Smooth muscle cell (in vitro differentiated cells): ENCODE measurements at regions not wholly inside any gene's neighbourhood (a gene's known extent, or its start where the extent isn't known, plus 50 kb on each side); places are given as distances from the start of the nearest gene placed in this dataset.

Source experiments
- DNase-seq: peaks from one replicate; lab custom pipeline; 2025; ENCODE audit not compliant: unreplicated experiment; lab: John Stamatoyannopoulos, UW
- H2AFZ ChIP-seq: fragments of 200-600 bp; sonication (generic); 2 replicates; pipeline ENCODE4 v1.6.0; 2016; ENCODE audit warnings: antibody characterized with exemption, low read depth, mild to moderate bottlenecking
- H3F3A ChIP-seq: fragments of 200-600 bp; sonication (generic); 2 replicates; pipeline ENCODE4 v1.6.0; 2017; ENCODE audit warnings: antibody characterized with exemption, low read depth
- H3K27ac ChIP-seq: fragments of 200-600 bp; sonication (generic); 2 replicates; pipeline ENCODE4 v1.5.1; 2016; ENCODE audit warnings: low read depth, mild to moderate bottlenecking
- H3K27me3 ChIP-seq: fragments of 200-600 bp; sonication (generic); 2 replicates; pipeline ENCODE4 v1.6.1; 2016; ENCODE audit warnings: low read depth, mild to moderate bottlenecking
- H3K36me3 ChIP-seq: fragments of 200-600 bp; sonication (generic); 2 replicates; pipeline ENCODE4 v1.5.1; 2016; ENCODE audit warnings: low read depth
- H3K4me1 ChIP-seq: fragments of 200-600 bp; sonication (generic); 2 replicates; pipeline ENCODE4 v1.5.1; 2016; ENCODE audit warnings: low read depth
- H3K4me2 ChIP-seq: fragments of 200-600 bp; sonication (generic); 2 replicates; pipeline ENCODE4 v1.6.0; 2016; ENCODE audit warnings: mild to moderate bottlenecking
- H3K4me3 ChIP-seq: fragments of 200-600 bp; sonication (generic); 2 replicates; pipeline ENCODE4 v1.5.1; 2016; ENCODE audit warnings: mild to moderate bottlenecking
- H3K79me2 ChIP-seq: fragments of 200-600 bp; sonication (generic); 2 replicates; pipeline ENCODE4 v1.6.0; 2016; ENCODE audit warnings: low read depth, mild to moderate bottlenecking
- H3K9ac ChIP-seq: fragments of 200-600 bp; sonication (generic); 2 replicates; pipeline ENCODE4 v1.6.0; 2016; ENCODE audit warnings: low read depth
- H3K9me3 ChIP-seq: fragments of 200-600 bp; sonication (generic); replicated peaks from 2 replicates; pipeline ENCODE4 v1.5.1; 2016; ENCODE audit warnings: low read depth
- H4K20me1 ChIP-seq: fragments of 200-600 bp; sonication (generic); 2 replicates; pipeline ENCODE4 v1.6.0; 2016; ENCODE audit warnings: low read depth
- WGBS: methylation state at CpG from one replicate; pipeline ENCODE4 v1.1.7; 2016; ENCODE audit warnings: low lambda C conversion rate; 5-methylcytosine and 5-hydroxymethylcytosine counted together
- TF ChIP-seq, protein P1 (sequence below): fragments of 200-600 bp; sonication (generic); IDR thresholded peaks from 2 replicates; pipeline ENCODE4 v1.5.1; 2017; ENCODE audit warnings: borderline replicate concordance, mild to moderate bottlenecking, antibody characterized with exemption; ENCODE audit not compliant: insufficient read depth, poor library complexity, severe bottlenecking

DNA sequence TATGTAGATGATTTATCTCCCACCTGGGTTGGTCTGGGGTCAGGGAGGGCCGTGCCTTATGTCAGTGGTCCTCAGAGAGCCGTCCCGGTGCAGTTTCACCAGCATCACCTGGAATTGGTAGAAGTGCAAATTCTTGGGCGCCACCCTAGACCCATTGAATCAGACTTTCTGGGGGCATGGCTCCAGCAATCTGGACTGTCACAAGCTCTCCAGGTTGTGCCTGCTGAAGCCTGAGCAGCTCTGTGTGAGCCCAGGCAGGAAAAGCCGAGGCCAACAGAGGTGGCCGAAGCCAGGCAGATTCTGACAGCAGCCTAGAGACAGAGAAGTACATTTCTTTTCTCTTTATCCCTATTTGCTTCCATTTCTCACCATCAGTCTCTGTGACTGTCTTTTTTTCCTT is 98.4 kb upstream of the SEC11C start:
- Histone ChIP-seq H3K27ac (no peak overlapping the region), H4K20me1 (no peaks in the 10 kb centered on the region)
- 74% methylated on average over 6 of the region's 6 CpGs for WGBS

GRCh38 chr18:59041819-59042815 is 97.6 kb upstream of the SEC11C start:
- Histone ChIP-seq H2AFZ (peak overlapping the region; percentile 34), H3K4me1 (peaks cover 6% of the 10 kb centered on the region), H3K4me2 (peak overlapping the region; percentile 2), H3K9me3 (no peaks in the 10 kb centered on the region), H3F3A (no peaks in the 10 kb centered on the region), H3K9ac (no peak overlapping the region), H4K20me1 (no peaks in the 10 kb centered on the region), H3K36me3 (no peaks in the 10 kb centered on the region), H3K79me2 (no peaks in the 10 kb centered on the region), H3K27me3 (no peaks in the 10 kb centered on the region), H3K4me3 (no peak overlapping the region), H3K27ac (no peak overlapping the region)
- DNase-seq = no peak
- TF ChIP-seq, protein P1, sequence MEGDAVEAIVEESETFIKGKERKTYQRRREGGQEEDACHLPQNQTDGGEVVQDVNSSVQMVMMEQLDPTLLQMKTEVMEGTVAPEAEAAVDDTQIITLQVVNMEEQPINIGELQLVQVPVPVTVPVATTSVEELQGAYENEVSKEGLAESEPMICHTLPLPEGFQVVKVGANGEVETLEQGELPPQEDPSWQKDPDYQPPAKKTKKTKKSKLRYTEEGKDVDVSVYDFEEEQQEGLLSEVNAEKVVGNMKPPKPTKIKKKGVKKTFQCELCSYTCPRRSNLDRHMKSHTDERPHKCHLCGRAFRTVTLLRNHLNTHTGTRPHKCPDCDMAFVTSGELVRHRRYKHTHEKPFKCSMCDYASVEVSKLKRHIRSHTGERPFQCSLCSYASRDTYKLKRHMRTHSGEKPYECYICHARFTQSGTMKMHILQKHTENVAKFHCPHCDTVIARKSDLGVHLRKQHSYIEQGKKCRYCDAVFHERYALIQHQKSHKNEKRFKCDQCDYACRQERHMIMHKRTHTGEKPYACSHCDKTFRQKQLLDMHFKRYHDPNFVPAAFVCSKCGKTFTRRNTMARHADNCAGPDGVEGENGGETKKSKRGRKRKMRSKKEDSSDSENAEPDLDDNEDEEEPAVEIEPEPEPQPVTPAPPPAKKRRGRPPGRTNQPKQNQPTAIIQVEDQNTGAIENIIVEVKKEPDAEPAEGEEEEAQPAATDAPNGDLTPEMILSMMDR = no peak
- 61% methylated on average over 10 of the region's 10 CpGs for WGBS

More for the DNA sequence above, 98.4 kb upstream of the SEC11C start:
- H2AFZ ChIP-seq = no peak overlapping the region
- no peaks in the 10 kb centered on the region for H3K27me3 ChIP-seq
- no peaks in the 10 kb centered on the region for H3K36me3 ChIP-seq
- H3K9ac ChIP-seq = no peak overlapping the region
- H3K4me2 ChIP-seq = peak overlapping the region; percentile 2
- TF ChIP-seq, protein P1 = no peak
- no peak overlapping the region for H3K4me3 ChIP-seq
- H3K79me2 ChIP-seq = no peaks in the 10 kb centered on the region
- H3K4me1 ChIP-seq = peaks cover 6% of the 10 kb centered on the region
- DNase-seq = no peak
- no peaks in the 10 kb centered on the region for H3F3A ChIP-seq
- H3K9me3 ChIP-seq = no peaks in the 10 kb centered on the region

DNA sequence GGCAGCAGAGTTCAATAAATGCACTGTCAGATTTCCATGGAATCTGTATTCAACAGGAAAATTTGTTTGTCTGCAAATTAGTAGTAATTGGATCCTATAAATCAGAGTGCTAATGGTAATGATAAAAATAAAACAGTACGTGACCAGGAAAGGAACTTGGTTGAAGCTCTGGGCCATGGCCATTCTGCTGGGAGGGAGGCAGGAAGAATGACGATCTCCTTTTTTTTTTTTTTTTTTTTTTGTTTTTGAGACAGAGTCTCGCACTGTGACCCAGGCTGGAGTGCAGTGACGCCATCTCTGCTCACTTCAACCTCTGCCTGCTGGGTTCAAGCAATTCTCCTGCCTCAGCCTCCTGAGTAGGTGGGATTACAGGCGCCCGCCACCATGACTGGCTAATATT is 94.8 kb upstream of the SEC11C start:
- Histone ChIP-seq H3K4me3 (no peak overlapping the region), H3K9me3 (no peaks in the 10 kb centered on the region), H3K4me2 (no peak overlapping the region), H4K20me1 (no peaks in the 10 kb centered on the region), H3K9ac (no peak overlapping the region), H2AFZ (no peak overlapping the region), H3F3A (no peaks in the 10 kb centered on the region), H3K27me3 (no peaks in the 10 kb centered on the region), H3K27ac (no peak overlapping the region), H3K79me2 (no peaks in the 10 kb centered on the region), H3K36me3 (no peaks in the 10 kb centered on the region), H3K4me1 (peaks cover 6% of the 10 kb centered on the region)
- TF ChIP-seq, protein P1 = no peak
- WGBS = 89% methylated on average over 6 of the region's 6 CpGs
- no peak for DNase-seq
